Glutamatergic neuron (in vitro differentiated cells): ENCODE measurements at regions not wholly inside any gene's neighbourhood (a gene's known extent, or its start where the extent isn't known, plus 50 kb on each side); places are given as distances from the start of the nearest gene placed in this dataset.

Experiments used
- DNase-seq: peaks from one replicate; pipeline ENCODE4 v3.0.0; 2022
- H3K27ac Mint-ChIP-seq: one replicate; pipeline ENCODE4 v1.8.0; 2020; ENCODE audit warnings: mild to moderate bottlenecking, mixed read lengths, inconsistent platforms; ENCODE audit not compliant: unreplicated experiment
- H3K27me3 Mint-ChIP-seq: one replicate; pipeline ENCODE4 v1.8.0; 2020; ENCODE audit warnings: mild to moderate bottlenecking, moderate library complexity, mixed read lengths, inconsistent platforms; ENCODE audit not compliant: unreplicated experiment
- H3K36me3 Mint-ChIP-seq: one replicate; pipeline ENCODE4 v1.8.0; 2020; ENCODE audit warnings: mild to moderate bottlenecking, mixed read lengths, inconsistent platforms; ENCODE audit not compliant: unreplicated experiment
- H3K4me1 Mint-ChIP-seq: one replicate; pipeline ENCODE4 v1.8.0; 2020; ENCODE audit warnings: mild to moderate bottlenecking, low read depth, mixed read lengths, inconsistent platforms; ENCODE audit not compliant: unreplicated experiment
- H3K4me3 Mint-ChIP-seq: one replicate; pipeline ENCODE4 v1.8.0; 2020; ENCODE audit warnings: mild to moderate bottlenecking, mixed read lengths, inconsistent platforms; ENCODE audit not compliant: unreplicated experiment
- H3K9me3 Mint-ChIP-seq: one replicate; pipeline ENCODE4 v1.8.0; 2020; ENCODE audit warnings: mild to moderate bottlenecking, moderate library complexity, mixed read lengths, inconsistent platforms; ENCODE audit not compliant: unreplicated experiment
- CTCF ChIP-seq: fragments of 200-600 bp; sonication (generic); IDR thresholded peaks from one replicate; pipeline ENCODE4 v1.5.0; 2021; ENCODE audit not compliant: partially characterized antibody, unreplicated experiment

GRCh38 chr5:20660588-20660987 is 672.6 kb upstream of the CDH18 start:
- Mint-ChIP-seq H3K9me3 (no peaks in the 10 kb centered on the region), H3K27ac (no peak overlapping the region), H3K27me3 (no peaks in the 10 kb centered on the region), H3K36me3 (no peaks in the 10 kb centered on the region), H3K4me3 (no peak overlapping the region), H3K4me1 (no peaks in the 10 kb centered on the region)
- TF ChIP-seq CTCF: no peak
- DNase-seq: no peak

GRCh38 chr5:20656262-20656661 is 668.3 kb upstream of the CDH18 start:
- H3K27me3 Mint-ChIP-seq: no peaks in the 10 kb centered on the region
- no peaks in the 10 kb centered on the region for H3K4me1 Mint-ChIP-seq
- H3K4me3 Mint-ChIP-seq: no peak overlapping the region

GRCh38 chr5:20655211-20655610 is 667.2 kb upstream of the CDH18 start:
- TF ChIP-seq CTCF: no peak
- Mint-ChIP-seq H3K9me3 (peaks cover 2% of the 10 kb centered on the region), H3K4me3 (no peak overlapping the region), H3K36me3 (peaks cover 6% of the 10 kb centered on the region), H3K27ac (no peak overlapping the region), H3K27me3 (no peaks in the 10 kb centered on the region), H3K4me1 (no peaks in the 10 kb centered on the region)
- no peak for DNase-seq

More at GRCh38 chr5:20656262-20656661, 668.3 kb upstream of the CDH18 start:
- no peaks in the 10 kb centered on the region for H3K9me3 Mint-ChIP-seq
- no peaks in the 10 kb centered on the region for H3K36me3 Mint-ChIP-seq
- DNase-seq: no peak
- H3K27ac Mint-ChIP-seq: no peak overlapping the region
- no peak for TF ChIP-seq CTCF

- Mint-ChIP-seq H3K36me3 (peaks cover 6% of the 10 kb centered on the region), H3K4me1 (no peaks in the 10 kb centered on the region), H3K4me3 (no peak overlapping the region), H3K27me3 (no peaks in the 10 kb centered on the region), H3K9me3 (peaks cover 2% of the 10 kb centered on the region), H3K27ac (no peak overlapping the region)
- TF ChIP-seq CTCF: no peak
- DNase-seq: no peak
Observed at GRCh38 chr5:20654746-20655145, 666.7 kb upstream of the CDH18 start.

- Mint-ChIP-seq H3K36me3 (peaks cover 6% of the 10 kb centered on the region), H3K9me3 (peaks cover 2% of the 10 kb centered on the region), H3K4me1 (no peaks in the 10 kb centered on the region), H3K4me3 (no peak overlapping the region), H3K27me3 (no peaks in the 10 kb centered on the region), H3K27ac (no peak overlapping the region)
- no peak for TF ChIP-seq CTCF
- DNase-seq: no peak
Observed at GRCh38 chr5:20654033-20654432, 666.0 kb upstream of the CDH18 start.
